CD14-positive monocyte (primary cell): ENCODE measurements at regions not wholly inside any gene's neighbourhood (a gene's known extent, or its start where the extent isn't known, plus 50 kb on each side); places are given as distances from the start of the nearest gene placed in this dataset.

ENCODE experiments used
- DNase-seq, 3 donors: peaks; one replicate each; pipeline ENCODE4 v3.0.0-alpha.2; 2011 to 2022
- H2AFZ ChIP-seq: 2 replicates; pipeline ENCODE4 v1.6.0; 2012; ENCODE audit warnings: mild to moderate bottlenecking, low read depth, low read length, inconsistent platforms; ENCODE audit not compliant: insufficient read depth, poor library complexity, severe bottlenecking
- H3K27ac ChIP-seq, 2 donors: 1 replicate in 1 of 2; 2 replicates in 1 of 2; pipeline ENCODE4 v1.5.1; 2012 to 2013; ENCODE audit warnings: low read length in 2 of 2, control low read depth in 1 of 2, inconsistent platforms in 1 of 2, low read depth in 1 of 2, mild to moderate bottlenecking in 1 of 2
- H3K27me3 ChIP-seq, 2 donors: one replicate each; pipeline versions ENCODE4 v1.6.0 to v1.6.1; 2011 to 2013; ENCODE audit warnings: low read length in 2 of 2; ENCODE audit not compliant: control insufficient read depth in 2 of 2, insufficient read depth in 2 of 2
- H3K36me3 ChIP-seq, 2 donors: replicated peaks in 1 of 2; 1 replicate in 1 of 2; 2 replicates in 1 of 2; pipeline versions ENCODE4 v1.5.1 to v1.6.1; 2012 to 2013; ENCODE audit warnings: low read length in 2 of 2, control low read depth in 1 of 2, inconsistent platforms in 1 of 2, mild to moderate bottlenecking in 1 of 2; ENCODE audit not compliant: insufficient read depth in 2 of 2, control insufficient read depth in 1 of 2
- H3K4me1 ChIP-seq, 2 donors: 1 replicate in 1 of 2; 2 replicates in 1 of 2; pipeline versions ENCODE4 v1.5.1 to v1.6.1; 2012 to 2013; ENCODE audit warnings: low read length in 2 of 2, control low read depth in 1 of 2, inconsistent platforms in 1 of 2, mild to moderate bottlenecking in 1 of 2, moderate library complexity in 1 of 2; ENCODE audit not compliant: insufficient read depth in 2 of 2, control insufficient read depth in 1 of 2
- H3K4me2 ChIP-seq: replicated peaks from 2 replicates; pipeline ENCODE3; 2012; ENCODE audit warnings: low read length, moderate library complexity, mild to moderate bottlenecking; ENCODE audit not compliant: poor library complexity, severe bottlenecking; ENCODE audit errors: extremely low read depth
- H3K4me3 ChIP-seq, 3 experiments: fragments of 200-600 bp in 1 of 3; sonication (generic) in 1 of 3; replicated peaks in 1 of 3; 1 replicate in 2 of 3; 2 replicates in 1 of 3; pipeline ENCODE4 v1.5.1; 2011 to 2013; ENCODE audit warnings: low read length in 3 of 3, mild to moderate bottlenecking in 3 of 3, control low read depth in 2 of 3, low read depth in 2 of 3, inconsistent platforms in 1 of 3, moderate library complexity in 1 of 3
- H3K79me2 ChIP-seq: 2 replicates; pipeline ENCODE4 v1.6.0; 2012; ENCODE audit warnings: mild to moderate bottlenecking, control low read depth, inconsistent platforms, low read length, moderate library complexity; ENCODE audit not compliant: insufficient read depth
- H3K9ac ChIP-seq: 2 replicates; pipeline ENCODE4 v1.6.0; 2017; ENCODE audit warnings: low read length, mild to moderate bottlenecking; ENCODE audit not compliant: insufficient read depth, poor library complexity, severe bottlenecking
- H3K9me3 ChIP-seq, 2 donors: replicated peaks in 1 of 2; 1 replicate in 1 of 2; 2 replicates in 1 of 2; pipeline versions ENCODE4 v1.5.1 to v1.6.1; 2012 to 2013; ENCODE audit warnings: low read length in 2 of 2, control low read depth in 1 of 2; ENCODE audit not compliant: control insufficient read depth in 1 of 2, insufficient read depth in 1 of 2
- H4K20me1 ChIP-seq: 2 replicates; pipeline ENCODE4 v1.6.0; 2012; ENCODE audit warnings: mild to moderate bottlenecking, low read length, control low read depth, moderate library complexity; ENCODE audit not compliant: insufficient read depth
- H3K27ac Mint-ChIP-seq, 7 donors: one replicate each; pipeline ENCODE4 v1.8.0; 2020; ENCODE audit warnings: mild to moderate bottlenecking in 7 of 7, mixed read lengths in 7 of 7, moderate library complexity in 6 of 7, inconsistent platforms in 2 of 7
- H3K27me3 Mint-ChIP-seq, 3 donors: one replicate each; pipeline ENCODE4 v1.8.0; 2021 to 2022; ENCODE audit warnings: low read depth in 3 of 3, mild to moderate bottlenecking in 3 of 3, mixed read lengths in 3 of 3, moderate library complexity in 3 of 3, inconsistent platforms in 1 of 3
- H3K36me3 Mint-ChIP-seq, 2 donors: one replicate each; pipeline ENCODE4 v1.8.0; 2020; ENCODE audit warnings: mixed read lengths in 2 of 2, inconsistent platforms in 1 of 2, mild to moderate bottlenecking in 1 of 2
- H3K4me1 Mint-ChIP-seq: one replicate; pipeline ENCODE4 v1.8.0; 2020; ENCODE audit warnings: mild to moderate bottlenecking, mixed read lengths
- H3K4me3 Mint-ChIP-seq, 2 donors: one replicate each; pipeline ENCODE4 v1.8.0; 2020; ENCODE audit warnings: mild to moderate bottlenecking in 2 of 2, mixed read lengths in 2 of 2, moderate library complexity in 1 of 2
- H3K9me3 Mint-ChIP-seq, 7 donors: one replicate each; pipeline ENCODE4 v1.8.0; 2020 to 2022; ENCODE audit warnings: mixed read lengths in 7 of 7, mild to moderate bottlenecking in 6 of 7, moderate library complexity in 6 of 7, inconsistent platforms in 2 of 7
- CTCF ChIP-seq: fragments of 200-600 bp; IDR thresholded peaks from one replicate; pipeline ENCODE4 v1.8.0; 2022; ENCODE audit warnings: antibody characterized with exemption, mild to moderate bottlenecking
- WGBS: methylation state at CpG from one replicate; pipeline ENCODE4 v1.1.5; 2013; ENCODE audit warnings: missing lambda C conversion rate; ENCODE audit not compliant: insufficient coverage; 5-methylcytosine and 5-hydroxymethylcytosine counted together
- intact Hi-C, 2 donors: fragments of 100-400 bp; cut with micrococcal nuclease; formaldehyde crosslinking; loops; one replicate each; pipeline versions ENCODE4 v1.15.0 to v1.15.1; 2023

GRCh38 chr5:104375345-104375744 lies 812.8 kb upstream of the NUDT12 start:
- TF ChIP-seq CTCF = no peak
- Histone ChIP-seq H3K27me3 (no peaks in the 10 kb centered on the region), H3K79me2 (no peaks in the 10 kb centered on the region), H3K9ac (no peak overlapping the region), H4K20me1 (no peaks in the 10 kb centered on the region), H3K4me1 (no peaks in the 10 kb centered on the region), H3K4me2 (no peak overlapping the region), H2AFZ (no peak overlapping the region), H3K27ac (no peak overlapping the region), H3K36me3 (no peaks in the 10 kb centered on the region), H3K4me3 (no peak overlapping the region), H3K9me3 (no peaks in the 10 kb centered on the region)
- no peaks in the 10 kb centered on the region for H3K27me3 Mint-ChIP-seq
- H3K36me3 Mint-ChIP-seq = no peaks in the 10 kb centered on the region
- H3K27ac Mint-ChIP-seq = no peak overlapping the region
- no peaks in the 10 kb centered on the region for H3K4me1 Mint-ChIP-seq
- DNase-seq = no peak
- intact Hi-C loops = no loop called here
- H3K9me3 Mint-ChIP-seq = peaks cover 0 to 5% (median 0%) of the 10 kb centered on the region in 7 donors
- H3K4me3 Mint-ChIP-seq = no peak overlapping the region
- no CpG with 5 or more reads among the region's 1 CpG for WGBS

- H3K79me2 ChIP-seq = no peaks in the 10 kb centered on the region
Observed at GRCh38 chr5:104372796-104373195, 810.2 kb upstream of the NUDT12 start.

More at GRCh38 chr5:104372796-104373195, 810.2 kb upstream of the NUDT12 start:
- Mint-ChIP-seq H3K4me3 (no peak overlapping the region), H3K9me3 (peaks cover 0 to 4% (median 3%) of the 10 kb centered on the region in 7 donors), H3K27ac (no peak overlapping the region), H3K4me1 (no peaks in the 10 kb centered on the region), H3K36me3 (no peaks in the 10 kb centered on the region), H3K27me3 (no peaks in the 10 kb centered on the region)
- TF ChIP-seq CTCF = no peak
- Histone ChIP-seq H3K9ac (no peak overlapping the region), H3K9me3 (no peaks in the 10 kb centered on the region), H3K27me3 (no peaks in the 10 kb centered on the region), H2AFZ (no peak overlapping the region), H3K4me1 (no peaks in the 10 kb centered on the region), H3K27ac (no peak overlapping the region), H4K20me1 (no peaks in the 10 kb centered on the region), H3K4me3 (no peak overlapping the region), H3K4me2 (no peak overlapping the region), H3K36me3 (no peaks in the 10 kb centered on the region)
- DNase-seq = no peak
- intact Hi-C loops = no loop called here
- no CpG with 5 or more reads among the region's 2 CpGs for WGBS
